HG02588 (cell line): ENCODE measurements at regions not wholly inside any gene's neighbourhood (a gene's known extent, or its start where the extent isn't known, plus 50 kb on each side); places are given as distances from the start of the nearest gene placed in this dataset.
"Not testable (repeated sequence)": the region's sequence is repeated elsewhere in the genome, so short reads cannot be mapped to it uniquely, and the experiment has no call there.

Experiments
- ATAC-seq: cut with Tn5 transposase; IDR thresholded peaks from one replicate; pipeline ENCODE4 v1.9.1; 2021; ENCODE audit warnings: mild to moderate bottlenecking, moderate library complexity; ENCODE audit not compliant: unreplicated experiment

GRCh38 chr10:65365878-65366277, 1560.0 kb upstream of the LRRTM3 start:
- no peak for ATAC-seq

DNA sequence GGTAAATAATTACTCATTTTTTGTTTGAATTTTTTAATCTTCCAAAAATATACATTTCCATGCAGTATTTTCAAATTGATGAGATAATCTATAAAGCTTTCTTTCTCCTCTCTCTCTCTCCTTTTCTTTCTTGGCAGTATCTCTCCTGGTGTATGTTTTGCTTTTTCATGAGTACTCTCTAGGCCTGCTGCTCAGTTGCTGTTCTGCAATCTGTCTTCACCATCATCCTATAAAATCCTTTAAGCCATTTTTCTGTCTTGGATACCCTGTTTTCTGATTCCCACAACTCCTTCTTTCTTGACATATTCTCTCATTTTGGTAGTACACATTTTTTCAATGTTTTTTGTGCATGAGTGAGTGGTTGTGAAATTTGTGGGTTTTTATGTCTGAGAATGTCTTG, 1558.1 kb upstream of the LRRTM3 start:
- no peak for ATAC-seq

DNA sequence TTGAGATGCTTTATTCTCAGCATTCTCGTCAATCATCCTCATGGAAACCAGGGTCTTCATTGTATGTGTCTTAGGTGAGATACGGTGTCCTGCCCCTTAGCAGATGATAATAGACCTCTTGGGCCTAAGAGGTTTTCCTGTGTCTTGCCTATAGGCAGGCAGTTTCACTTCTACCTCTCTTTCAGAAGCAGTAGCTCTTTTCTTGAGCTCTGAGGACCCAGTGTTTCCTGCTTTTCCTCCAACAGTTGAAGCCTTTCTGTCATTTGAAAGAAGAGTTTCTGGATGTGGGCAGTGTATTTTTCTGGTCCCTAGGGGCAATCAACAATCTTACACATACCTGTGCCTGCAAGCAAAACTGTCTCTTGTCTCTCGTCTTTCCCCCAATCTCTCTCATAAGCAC, 1550.3 kb upstream of the LRRTM3 start:
- no peak for ATAC-seq

GRCh38 chr10:65377687-65378086, 1548.1 kb upstream of the LRRTM3 start:
- no peak for ATAC-seq

DNA sequence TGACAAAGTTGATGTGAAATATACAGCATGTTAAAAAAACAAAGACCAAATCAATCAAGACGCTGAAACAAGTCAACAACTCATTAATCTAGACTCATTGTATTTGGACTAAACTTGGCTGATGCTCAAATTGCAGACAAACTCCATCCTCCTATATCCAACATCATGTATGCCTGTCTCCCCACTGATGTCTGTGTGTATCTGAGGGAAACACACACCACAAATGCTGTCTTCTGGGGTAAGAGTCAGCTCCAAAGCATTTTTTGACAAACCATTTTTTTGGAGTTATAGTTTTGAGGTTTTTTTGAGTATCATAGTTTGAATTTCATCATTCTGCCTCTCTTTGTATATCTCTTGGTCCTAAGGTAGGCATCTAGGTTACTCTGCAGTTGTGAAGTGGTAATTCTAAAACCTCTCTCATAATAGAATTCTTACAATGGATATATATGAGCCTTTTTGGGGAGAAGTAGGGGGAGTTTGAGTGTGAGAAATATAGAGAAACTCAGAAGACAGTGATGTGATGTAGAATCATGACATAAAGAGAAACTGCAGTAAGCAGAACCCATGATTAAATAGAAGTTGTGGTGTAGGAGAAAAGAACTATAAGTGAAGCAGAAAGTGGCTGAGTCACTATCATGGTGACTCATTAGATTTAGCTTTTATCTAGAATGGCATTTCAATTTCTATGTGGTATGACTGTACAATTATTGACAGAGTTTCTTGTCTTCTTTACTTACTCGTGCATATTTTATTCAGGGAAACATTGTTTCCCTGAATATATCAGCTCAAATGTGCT, 1531.1 kb upstream of the LRRTM3 start:
- no peak for ATAC-seq

GRCh38 chr10:65395631-65396030, 1530.2 kb upstream of the LRRTM3 start:
- no peak for ATAC-seq

DNA sequence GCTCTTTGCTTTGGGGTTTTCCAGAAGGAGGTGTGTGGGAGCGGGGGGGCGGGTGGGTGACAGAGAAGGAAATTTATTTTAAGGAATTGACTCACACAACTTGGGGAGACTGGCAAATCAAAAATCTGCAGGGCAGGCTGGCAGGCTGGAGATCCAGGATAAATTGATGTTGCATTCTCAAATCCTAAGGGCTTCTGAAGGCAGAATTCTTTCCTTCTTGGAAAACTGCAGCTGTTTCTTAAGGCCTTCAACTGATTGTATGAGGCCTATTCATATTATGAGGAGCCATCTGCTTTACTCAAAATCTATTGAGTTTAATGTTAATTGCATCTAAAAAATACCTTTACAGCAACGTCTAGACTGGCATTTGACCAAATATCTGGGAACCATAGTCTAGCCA, 1528.8 kb upstream of the LRRTM3 start:
- no peak for ATAC-seq

GRCh38 chr10:65408401-65408800, 1517.4 kb upstream of the LRRTM3 start:
- no peak for ATAC-seq

DNA sequence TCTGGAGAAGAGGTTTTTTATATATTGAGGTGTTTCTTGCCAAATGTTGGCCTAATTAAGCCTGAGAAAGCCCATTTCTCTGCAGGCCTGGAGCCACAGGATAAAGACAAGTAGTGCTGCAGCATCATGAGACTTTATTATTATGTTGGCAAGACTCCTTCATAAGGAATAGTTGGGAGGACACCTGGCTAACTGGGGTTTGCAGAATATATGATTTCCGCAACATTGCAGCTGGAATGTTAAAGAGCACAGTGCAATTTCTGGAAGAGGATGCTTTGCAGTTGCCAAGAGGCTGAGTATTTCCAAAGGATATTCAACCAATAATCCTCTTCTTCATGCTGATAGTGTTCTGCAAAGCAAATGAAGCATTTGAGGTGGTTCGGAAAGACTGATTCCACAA, 1512.8 kb upstream of the LRRTM3 start:
- ATAC-seq = no peak

DNA sequence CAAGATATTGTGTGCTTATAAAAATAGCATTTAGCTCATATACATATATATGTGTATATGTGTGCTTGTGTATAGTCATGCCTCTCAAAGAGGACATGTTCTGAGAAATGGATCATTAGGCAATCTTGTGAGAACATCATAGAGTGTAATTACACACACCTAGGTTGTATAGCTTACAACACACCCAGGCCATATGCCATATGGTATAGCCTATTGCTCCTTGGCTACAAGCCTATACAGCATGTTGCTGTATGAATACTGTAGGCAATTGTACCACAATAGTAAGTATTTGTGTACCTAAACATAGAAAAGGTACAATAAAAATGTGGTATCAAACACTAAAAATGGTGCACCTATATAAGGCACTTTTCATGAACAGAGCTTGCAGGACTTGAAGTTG, 1510.5 kb upstream of the LRRTM3 start:
- no peak for ATAC-seq

DNA sequence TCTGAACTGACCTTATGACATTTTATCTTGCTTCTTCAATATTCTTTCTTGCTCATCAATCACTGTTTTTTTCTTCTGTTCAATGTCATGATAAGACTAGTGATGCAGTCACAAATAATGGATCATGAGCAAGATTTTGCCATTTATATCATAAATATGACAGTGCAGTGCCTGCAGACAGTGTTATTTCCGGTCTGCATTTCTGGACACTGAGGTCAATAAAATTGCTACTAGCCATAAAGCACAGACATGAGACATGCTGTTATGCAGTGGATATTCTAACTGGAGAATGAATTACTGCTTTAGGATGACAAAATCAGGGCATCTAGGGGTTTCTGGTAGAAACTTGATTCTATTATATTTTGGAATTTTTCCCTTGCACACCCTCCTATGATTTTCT, 1509.7 kb upstream of the LRRTM3 start:
- no peak for ATAC-seq

DNA sequence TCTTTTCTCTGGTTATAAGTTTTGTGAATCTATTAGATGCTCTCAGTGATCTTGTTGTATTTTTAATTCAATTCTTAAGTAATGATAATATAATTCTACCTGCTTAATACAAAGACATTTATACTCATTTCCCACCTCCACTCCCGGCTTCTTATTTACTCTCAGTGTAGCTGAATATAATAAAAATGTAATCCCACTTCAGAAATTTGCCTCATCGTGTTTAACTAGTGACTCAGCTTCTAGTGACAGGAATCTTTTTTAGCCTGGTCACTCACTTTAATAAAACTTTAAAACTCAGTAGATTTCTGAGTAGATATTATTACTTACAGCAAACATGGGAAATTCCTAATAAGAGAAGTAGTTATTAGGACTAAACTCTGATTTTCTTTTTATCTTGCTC, 1506.2 kb upstream of the LRRTM3 start:
- no peak for ATAC-seq

- no peak for ATAC-seq
Measured at GRCh38 chr10:65423043-65423442, 1502.8 kb upstream of the LRRTM3 start.

DNA sequence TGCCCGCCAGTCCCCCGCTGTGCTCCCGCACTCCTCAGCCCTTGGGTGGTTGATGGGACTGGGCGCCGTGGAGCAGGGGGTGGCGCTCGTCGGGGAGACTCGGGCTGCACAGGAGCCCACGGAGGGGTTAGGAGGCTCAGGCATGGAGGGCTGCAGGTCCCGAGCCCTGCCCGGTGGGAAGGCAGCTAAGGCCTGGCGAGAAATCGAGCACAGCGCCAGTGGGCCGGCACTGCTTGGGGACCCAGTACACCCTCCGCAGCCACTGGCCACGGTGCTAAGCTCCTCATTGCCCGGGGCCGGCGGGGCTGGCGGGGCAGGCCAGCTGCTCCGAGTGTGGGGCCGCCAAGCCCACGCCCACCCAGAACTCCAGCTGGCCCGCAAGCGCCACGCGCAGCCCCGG, 1496.5 kb upstream of the LRRTM3 start:
- ATAC-seq = not testable (repeated sequence)

DNA sequence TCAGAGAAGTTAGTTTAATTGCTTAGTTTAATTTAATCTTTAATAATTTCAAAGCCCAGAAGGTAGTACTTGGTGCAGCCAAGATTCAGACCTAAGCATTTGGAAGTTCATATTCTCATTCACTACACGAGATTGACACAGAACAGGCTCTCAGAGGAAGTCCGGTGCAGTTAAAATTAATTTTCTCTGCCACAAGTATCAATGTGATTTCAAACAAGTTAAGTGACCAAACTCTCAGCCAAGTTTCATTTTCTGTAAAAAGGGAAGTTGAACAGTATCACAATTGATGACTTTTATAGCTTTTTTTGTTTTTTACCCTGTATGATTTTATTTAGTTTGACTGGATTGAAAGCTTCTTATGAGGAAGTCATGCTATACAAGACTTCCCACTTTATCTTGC, 1494.9 kb upstream of the LRRTM3 start:
- no peak for ATAC-seq

- no peak for ATAC-seq
Measured at GRCh38 chr10:65470986-65471385, 1454.8 kb upstream of the LRRTM3 start.

- no peak for ATAC-seq
Measured at GRCh38 chr10:65482848-65483247, 1443.0 kb upstream of the LRRTM3 start.

- no peak for ATAC-seq
Measured at GRCh38 chr10:65491799-65492198, 1434.0 kb upstream of the LRRTM3 start.

GRCh38 chr10:65496541-65496940, 1429.3 kb upstream of the LRRTM3 start:
- ATAC-seq = no peak

DNA sequence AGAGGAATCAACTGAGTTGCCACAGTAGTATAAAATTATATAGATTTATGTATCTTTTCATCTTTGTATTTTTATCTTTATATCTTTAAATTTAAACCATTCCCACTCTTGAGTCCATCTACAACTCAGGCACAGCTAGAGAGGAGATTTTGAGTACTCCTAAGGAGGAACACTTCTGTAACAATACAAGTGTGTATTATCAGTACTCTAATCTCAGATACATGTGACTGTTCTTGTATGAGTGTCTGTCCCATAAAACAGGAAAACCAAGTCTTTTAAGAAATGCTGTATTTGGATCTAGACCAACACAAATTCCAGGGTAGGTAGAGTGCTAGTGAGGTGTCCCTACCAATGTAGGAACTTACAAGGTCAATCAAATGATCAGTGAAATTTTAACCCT, 1428.0 kb upstream of the LRRTM3 start:
- ATAC-seq = no peak

GRCh38 chr10:65500716-65501115, 1425.1 kb upstream of the LRRTM3 start:
- no peak for ATAC-seq

DNA sequence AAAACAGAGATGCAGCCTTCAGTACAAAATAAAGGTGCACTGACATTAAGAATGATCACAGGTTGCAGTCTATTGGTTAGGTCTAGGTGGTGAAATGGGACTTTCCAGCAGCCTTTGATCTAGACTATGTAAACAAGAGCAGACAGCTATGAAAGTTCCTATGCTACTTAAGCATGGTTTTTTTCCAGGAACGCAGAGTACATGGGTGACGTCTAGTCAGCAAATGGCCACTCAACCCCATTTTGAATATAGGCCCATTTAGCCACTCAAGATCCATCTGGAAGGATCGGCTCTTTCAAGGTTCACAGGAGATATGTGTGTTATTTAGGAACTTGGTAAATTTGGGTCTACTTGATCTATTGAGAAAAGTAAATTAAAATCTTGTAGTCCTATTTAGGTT, 1424.6 kb upstream of the LRRTM3 start:
- peak; percentile 53 for ATAC-seq

DNA sequence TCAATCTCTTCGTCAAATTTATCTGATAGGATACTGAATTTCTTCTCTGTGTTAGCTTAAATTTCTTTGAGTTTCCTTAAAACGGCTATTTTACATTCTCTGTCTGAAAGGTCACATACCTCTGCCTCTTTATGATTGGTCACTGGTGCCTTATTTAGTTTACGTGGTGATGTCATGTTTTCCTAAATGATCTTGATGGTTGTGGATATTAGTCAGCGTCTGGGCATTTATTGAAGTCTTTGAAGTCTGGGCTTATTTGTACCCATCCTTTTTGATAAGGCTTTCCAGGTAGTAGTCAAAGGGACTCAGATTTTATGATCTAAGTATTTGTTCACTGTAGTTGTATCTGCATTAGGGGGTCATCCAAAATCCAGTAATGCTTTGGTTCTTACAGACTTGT, 1407.5 kb upstream of the LRRTM3 start:
- ATAC-seq = no peak
